OCI-LY1 (cell line): ENCODE measurements at regions not wholly inside any gene's neighbourhood (a gene's known extent, or its start where the extent isn't known, plus 50 kb on each side); places are given as distances from the start of the nearest gene placed in this dataset.

Experiments
- CTCF ChIP-seq: fragments of 200-600 bp; sonication (generic), shearing (Covaris generic); IDR thresholded peaks from 2 replicates; pipeline ENCODE4 v1.5.1; 2017; ENCODE audit warnings: mild to moderate bottlenecking, antibody characterized with exemption, low read length, moderate library complexity, mixed read lengths
- EZH2 ChIP-seq: fragments of 200-600 bp; sonication (generic), shearing (Covaris generic); IDR thresholded peaks from 2 replicates; pipeline ENCODE4 v1.8.0; 2017; ENCODE audit warnings: borderline replicate concordance, mixed run types, mild to moderate bottlenecking, antibody characterized with exemption, low read length, moderate library complexity, mixed read lengths

DNA sequence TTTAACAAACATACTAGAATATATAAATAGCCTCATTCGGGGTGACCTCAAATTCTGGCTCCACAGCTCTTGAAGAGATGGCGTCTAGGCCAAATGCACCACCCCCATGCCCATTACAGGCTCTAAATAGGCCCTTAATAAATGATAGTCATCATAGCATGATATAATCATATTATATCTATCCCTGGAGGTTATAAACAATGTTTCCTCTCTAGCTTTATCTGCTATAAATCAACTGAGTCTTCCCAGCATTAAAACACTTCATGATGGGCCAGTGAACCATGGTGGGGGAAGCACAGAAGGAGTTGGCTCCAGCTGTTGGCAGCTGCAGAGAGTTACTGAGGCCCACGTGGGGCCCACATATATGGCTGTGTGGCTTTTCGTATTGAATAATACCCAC lies 214.9 kb upstream of the MPHOSPH6 start:
- no peak for TF ChIP-seq CTCF
- no peak for TF ChIP-seq EZH2
